ENCODE measurements at regions not wholly inside any gene's neighbourhood (a gene's known extent, or its start where the extent isn't known, plus 50 kb on each side); places are given as distances from the start of the nearest gene placed in this dataset.
"Not testable (repeated sequence)": the region's sequence is repeated elsewhere in the genome, so short reads cannot be mapped to it uniquely, and the experiment has no call there.

DNA sequence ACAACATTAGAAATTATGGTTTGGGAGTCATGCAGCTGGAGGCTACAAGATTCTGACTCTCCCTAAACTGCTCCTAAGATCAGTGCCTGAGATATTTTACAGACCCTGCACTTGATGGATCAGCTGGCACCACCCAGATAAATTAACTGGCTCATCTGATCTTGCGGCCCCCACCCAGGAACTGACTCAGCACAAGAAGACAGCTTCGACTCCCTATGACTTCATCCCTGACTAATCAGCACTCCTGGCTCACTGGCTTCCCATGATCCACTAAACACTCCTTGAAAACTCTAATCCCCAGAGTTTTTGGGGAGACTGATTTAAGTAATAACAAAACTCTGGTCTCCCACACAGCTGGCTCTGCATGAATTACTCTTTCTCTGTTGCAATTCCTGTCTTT, 617.8 kb upstream of the AUTS2 start:
- not testable (repeated sequence) for H3K4me3 Mint-ChIP-seq; H3K27ac Mint-ChIP-seq; H3K36me3 Mint-ChIP-seq; H3K4me1 Mint-ChIP-seq; DNase-seq; H3K27me3 Mint-ChIP-seq (ENCODE audit: low read depth in 3 of 3)
- H3K9me3 Mint-ChIP-seq: peaks cover 0 to 22% (median 2%) of the 10 kb centered on the region in 6 donors

DNA sequence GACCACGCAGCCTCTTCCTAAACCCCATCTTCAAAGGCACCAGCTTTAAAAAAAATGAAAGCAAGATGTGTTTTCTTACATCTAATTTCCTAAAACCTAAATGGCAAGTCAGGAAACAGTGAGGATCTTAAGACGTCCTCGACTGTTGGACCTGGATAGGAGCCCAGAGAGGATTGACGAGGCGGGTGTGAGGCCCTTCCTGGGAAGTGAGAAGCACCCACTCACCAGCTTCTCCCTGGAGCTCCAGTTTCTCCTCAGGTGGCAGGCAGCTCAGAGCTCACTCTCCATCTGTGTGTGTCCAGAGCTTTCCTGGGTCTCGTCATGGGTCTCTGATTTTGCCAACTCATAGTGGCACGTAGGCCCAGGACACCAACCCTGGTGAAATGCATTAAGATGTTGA, 614.0 kb upstream of the AUTS2 start:
- Mint-ChIP-seq H3K9me3 (peaks cover 2 to 20% (median 8%) of the 10 kb centered on the region in 6 donors), H3K4me3 (no peak overlapping the region), H3K27me3 (ENCODE audit: low read depth in 3 of 3) (peaks cover 0 to 5% (median 4%) of the 10 kb centered on the region in 3 donors), H3K27ac (no peak overlapping the region), H3K36me3 (no peaks in the 10 kb centered on the region), H3K4me1 (no peaks in the 10 kb centered on the region)
- no peak for DNase-seq

DNA sequence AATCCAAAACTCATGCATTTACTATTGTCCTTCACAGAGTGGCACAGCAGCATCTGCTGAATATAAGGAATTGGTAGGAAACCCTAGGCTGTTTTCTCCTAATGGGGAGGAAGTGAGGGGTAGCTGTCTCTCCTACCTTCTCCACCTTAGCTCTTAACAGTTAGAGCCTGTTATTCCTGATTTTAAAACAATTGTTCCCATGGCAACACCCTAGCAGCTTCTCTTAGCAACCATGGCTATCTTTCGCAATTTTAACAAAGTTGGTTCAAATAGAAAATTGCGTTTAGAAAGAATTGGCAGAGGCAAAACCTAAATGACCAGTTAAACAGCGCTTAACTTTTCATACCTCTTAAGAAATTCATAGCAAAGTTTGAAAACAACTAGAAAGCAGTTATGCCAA, 603.4 kb upstream of the AUTS2 start:
- Mint-ChIP-seq H3K27me3 (ENCODE audit: low read depth in 3 of 3) (peaks cover 0 to 2% (median 0%) of the 10 kb centered on the region in 3 donors), H3K4me1 (no peaks in the 10 kb centered on the region), H3K4me3 (no peak overlapping the region), H3K36me3 (peaks cover 0 to 4% (median 3%) of the 10 kb centered on the region in 3 donors), H3K27ac (no peak overlapping the region), H3K9me3 (peaks cover 4 to 22% (median 12%) of the 10 kb centered on the region in 6 donors)
- DNase-seq: no peak

DNA sequence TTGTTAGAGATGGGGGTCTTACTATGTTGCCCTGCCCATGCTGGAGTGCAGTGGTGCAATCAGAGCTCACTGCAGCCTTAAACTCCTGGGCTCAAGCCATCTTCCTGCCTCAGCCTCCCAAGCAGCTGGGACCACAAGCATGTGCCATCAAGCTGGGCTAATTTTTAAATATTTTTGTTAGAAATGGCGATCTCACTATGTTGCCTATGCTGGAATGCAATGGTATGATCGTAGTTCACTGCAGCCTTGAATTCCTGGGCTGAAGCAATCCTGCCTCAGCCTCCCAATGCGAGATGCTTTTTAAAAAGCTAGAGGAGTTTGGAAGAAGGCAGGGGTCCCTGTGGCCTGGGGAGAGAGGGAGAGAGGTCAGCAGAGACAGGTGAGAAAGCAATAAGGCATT, 600.1 kb upstream of the AUTS2 start:
- H3K27me3 Mint-ChIP-seq (ENCODE audit: low read depth in 3 of 3): peaks cover 0 to 2% (median 0%) of the 10 kb centered on the region in 3 donors
- no peak overlapping the region for H3K4me3 Mint-ChIP-seq
- H3K9me3 Mint-ChIP-seq: peaks cover 13 to 52% (median 32%) of the 10 kb centered on the region in 6 donors
- no peak overlapping the region for H3K27ac Mint-ChIP-seq
- no peak for DNase-seq
- peaks cover 0 to 10% (median 10%) of the 10 kb centered on the region in 3 donors for H3K36me3 Mint-ChIP-seq
- H3K4me1 Mint-ChIP-seq: no peaks in the 10 kb centered on the region

DNA sequence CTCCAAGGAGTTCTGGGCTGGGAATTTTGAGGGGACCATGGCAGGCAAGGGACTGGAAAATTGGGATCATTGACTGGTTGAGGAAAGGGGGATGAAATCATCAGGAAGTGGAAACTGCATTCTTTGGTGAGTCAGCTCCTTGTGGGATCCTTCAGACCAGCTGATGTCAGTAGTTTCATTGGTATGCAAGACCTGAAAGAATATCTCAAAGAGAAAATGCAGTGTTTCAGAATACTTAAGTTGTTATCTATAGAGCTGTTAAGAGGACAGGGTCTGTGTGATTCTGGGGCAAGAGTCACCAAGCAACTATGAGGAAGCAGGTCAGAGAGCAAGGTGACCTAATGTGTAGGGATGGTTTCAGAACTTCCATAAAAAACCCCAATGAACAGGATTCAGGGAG, 595.9 kb upstream of the AUTS2 start:
- DNase-seq: no peak
- H3K27ac Mint-ChIP-seq: no peak overlapping the region
- peaks cover 0 to 1% (median 0%) of the 10 kb centered on the region in 3 donors for H3K27me3 Mint-ChIP-seq (ENCODE audit: low read depth in 3 of 3)
- peaks cover 13 to 60% (median 29%) of the 10 kb centered on the region in 6 donors for H3K9me3 Mint-ChIP-seq
- peaks cover 0 to 10% (median 6%) of the 10 kb centered on the region in 3 donors for H3K36me3 Mint-ChIP-seq
- no peak overlapping the region for H3K4me3 Mint-ChIP-seq
- no peaks in the 10 kb centered on the region for H3K4me1 Mint-ChIP-seq

DNA sequence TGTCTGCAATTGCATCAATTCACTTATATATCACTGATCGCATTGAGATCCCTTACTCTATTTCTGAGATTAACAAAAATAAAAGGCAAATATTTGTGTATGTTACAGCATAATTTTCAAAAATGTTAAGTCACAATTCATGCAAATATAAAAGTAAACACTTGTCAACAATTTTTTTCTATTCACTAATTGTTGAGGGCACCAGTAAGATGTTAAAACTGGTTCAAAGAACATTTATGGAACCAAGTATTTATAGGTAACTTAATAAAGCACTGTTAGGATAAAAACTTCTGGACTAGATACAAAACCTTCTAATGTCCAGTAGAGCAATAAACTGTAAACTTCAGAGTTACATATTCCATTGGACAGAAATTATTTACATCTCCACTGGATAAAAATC, 586.1 kb upstream of the AUTS2 start:
- no peak overlapping the region for H3K4me3 Mint-ChIP-seq
- peaks cover 0 to 19% (median 3%) of the 10 kb centered on the region in 6 donors for H3K9me3 Mint-ChIP-seq
- no peaks in the 10 kb centered on the region for H3K4me1 Mint-ChIP-seq
- DNase-seq: no peak
- no peak overlapping the region for H3K27ac Mint-ChIP-seq
- no peaks in the 10 kb centered on the region for H3K36me3 Mint-ChIP-seq
- H3K27me3 Mint-ChIP-seq (ENCODE audit: low read depth in 3 of 3): no peaks in the 10 kb centered on the region

DNA sequence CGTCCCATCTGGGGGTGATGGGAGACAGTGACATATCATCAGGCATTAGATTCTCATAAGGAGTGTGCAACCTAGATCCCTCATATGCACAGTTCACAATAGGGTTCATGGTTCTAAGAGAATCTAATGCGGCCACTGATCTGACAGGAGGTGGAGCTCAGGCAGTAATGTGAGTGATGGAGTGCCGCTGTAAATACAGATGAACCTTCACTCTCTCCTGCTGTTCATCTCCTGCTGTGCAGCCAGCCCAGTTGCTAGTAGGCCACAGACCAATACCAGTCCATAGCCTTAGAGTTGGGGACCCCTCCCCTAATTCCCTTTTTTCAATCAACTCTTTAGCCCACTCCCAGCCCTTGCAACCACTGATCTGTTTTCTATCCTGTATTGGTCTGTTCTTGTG, 581.1 kb upstream of the AUTS2 start:
- no peak for DNase-seq
- Mint-ChIP-seq H3K36me3 (no peaks in the 10 kb centered on the region), H3K4me3 (no peak overlapping the region), H3K27me3 (ENCODE audit: low read depth in 3 of 3) (no peaks in the 10 kb centered on the region), H3K4me1 (no peaks in the 10 kb centered on the region), H3K27ac (no peak overlapping the region), H3K9me3 (peaks cover 6 to 41% (median 11%) of the 10 kb centered on the region in 6 donors)

DNA sequence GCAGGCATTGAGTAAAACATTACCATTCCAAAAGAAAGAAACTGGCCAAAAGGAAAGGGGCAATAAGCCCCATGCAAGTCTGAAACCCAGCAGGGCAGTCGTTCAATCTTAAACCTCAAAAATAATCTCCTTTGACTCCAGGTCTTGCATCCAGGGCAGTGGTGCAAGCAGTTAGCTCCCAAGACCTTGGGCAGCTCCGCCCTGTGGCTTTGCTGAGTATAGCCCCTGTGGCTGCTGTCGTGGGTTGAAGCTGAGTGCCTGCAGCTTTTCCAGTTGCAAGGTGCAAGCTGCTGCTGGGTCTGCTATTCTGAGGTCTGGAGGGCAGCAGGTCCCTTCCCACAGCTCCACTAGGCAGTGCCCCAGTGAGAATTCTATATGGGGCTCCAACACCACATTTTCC, 580.1 kb upstream of the AUTS2 start:
- Mint-ChIP-seq H3K36me3 (no peaks in the 10 kb centered on the region), H3K9me3 (peaks cover 6 to 38% (median 13%) of the 10 kb centered on the region in 6 donors), H3K27ac (no peak overlapping the region), H3K27me3 (ENCODE audit: low read depth in 3 of 3) (no peaks in the 10 kb centered on the region), H3K4me3 (no peak overlapping the region), H3K4me1 (no peaks in the 10 kb centered on the region)
- no peak for DNase-seq

DNA sequence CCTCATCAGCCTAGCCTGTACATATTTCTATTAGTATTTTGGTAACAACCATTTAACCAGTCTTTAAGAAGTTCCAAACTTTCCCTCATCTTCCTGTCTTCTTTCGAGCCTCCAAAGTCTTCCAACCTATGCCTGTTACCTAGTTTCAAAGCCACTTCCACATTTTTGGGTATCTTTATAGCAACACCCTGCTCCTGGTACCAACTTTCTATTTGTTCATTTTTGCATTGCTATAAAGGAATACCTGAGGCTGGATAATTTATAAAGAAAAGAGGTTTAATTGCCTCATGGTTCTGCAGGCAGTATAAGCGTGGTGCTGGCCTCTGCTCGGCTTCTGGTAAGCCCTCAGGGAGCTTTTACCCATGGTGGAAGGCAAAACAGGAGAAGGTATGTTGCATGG, 578.8 kb upstream of the AUTS2 start:
- H3K4me3 Mint-ChIP-seq: no peak overlapping the region
- peaks cover 6 to 35% (median 16%) of the 10 kb centered on the region in 6 donors for H3K9me3 Mint-ChIP-seq
- no peaks in the 10 kb centered on the region for H3K4me1 Mint-ChIP-seq
- peaks cover 0 to 2% (median 0%) of the 10 kb centered on the region in 3 donors for H3K27me3 Mint-ChIP-seq (ENCODE audit: low read depth in 3 of 3)
- H3K27ac Mint-ChIP-seq: no peak overlapping the region
- no peak for DNase-seq
- H3K36me3 Mint-ChIP-seq: no peaks in the 10 kb centered on the region

DNA sequence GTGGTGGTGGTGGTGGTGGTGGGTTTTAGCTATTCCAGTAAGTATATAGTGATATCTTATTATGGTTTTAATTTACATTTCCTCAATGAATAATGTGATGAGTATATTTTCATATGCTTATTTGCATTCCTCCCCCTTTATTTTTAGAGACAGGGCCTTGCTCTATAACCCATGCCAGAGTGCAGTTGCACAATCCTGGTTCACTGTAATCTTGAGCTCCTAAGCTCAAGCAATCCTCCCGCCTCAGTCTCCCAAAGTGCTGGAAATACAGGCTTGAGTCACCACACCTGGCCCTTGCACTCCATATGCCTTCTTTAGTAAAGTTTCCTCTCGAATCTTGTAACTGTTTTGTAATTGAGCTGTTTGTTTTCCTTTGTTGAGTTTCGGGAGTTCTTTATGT, 577.7 kb upstream of the AUTS2 start:
- H3K27ac Mint-ChIP-seq: no peak overlapping the region
- peaks cover 6 to 31% (median 16%) of the 10 kb centered on the region in 6 donors for H3K9me3 Mint-ChIP-seq
- H3K4me3 Mint-ChIP-seq: no peak overlapping the region
- no peaks in the 10 kb centered on the region for H3K36me3 Mint-ChIP-seq
- H3K27me3 Mint-ChIP-seq (ENCODE audit: low read depth in 3 of 3): peaks cover 0 to 4% (median 0%) of the 10 kb centered on the region in 3 donors
- no peak for DNase-seq
- H3K4me1 Mint-ChIP-seq: no peaks in the 10 kb centered on the region

DNA sequence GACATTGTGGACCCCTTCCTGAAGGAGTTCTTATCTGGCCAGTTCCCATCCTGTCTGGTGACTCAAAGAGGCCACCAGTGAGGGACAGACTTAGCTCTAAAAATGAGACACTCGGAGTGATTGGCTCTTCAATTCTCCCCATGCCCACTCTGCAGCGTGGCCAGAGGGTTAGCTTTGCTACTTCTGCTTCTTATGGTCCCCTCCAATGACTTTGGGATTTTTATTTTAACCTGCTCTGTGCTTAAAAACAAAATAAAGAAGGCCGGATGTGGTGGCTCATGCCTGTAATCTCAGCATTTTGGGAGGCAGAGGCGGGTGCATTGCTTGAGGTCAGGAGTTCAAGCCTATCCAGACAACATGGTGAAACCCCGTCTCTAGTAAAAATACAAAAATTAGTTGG, 573.0 kb upstream of the AUTS2 start:
- peaks cover 2 to 12% (median 6%) of the 10 kb centered on the region in 6 donors for H3K9me3 Mint-ChIP-seq
- no peak overlapping the region for H3K27ac Mint-ChIP-seq
- no peak overlapping the region for H3K4me3 Mint-ChIP-seq
- no peak for DNase-seq
- no peaks in the 10 kb centered on the region for H3K4me1 Mint-ChIP-seq
- peaks cover 0 to 6% (median 2%) of the 10 kb centered on the region in 3 donors for H3K27me3 Mint-ChIP-seq (ENCODE audit: low read depth in 3 of 3)
- no peaks in the 10 kb centered on the region for H3K36me3 Mint-ChIP-seq

DNA sequence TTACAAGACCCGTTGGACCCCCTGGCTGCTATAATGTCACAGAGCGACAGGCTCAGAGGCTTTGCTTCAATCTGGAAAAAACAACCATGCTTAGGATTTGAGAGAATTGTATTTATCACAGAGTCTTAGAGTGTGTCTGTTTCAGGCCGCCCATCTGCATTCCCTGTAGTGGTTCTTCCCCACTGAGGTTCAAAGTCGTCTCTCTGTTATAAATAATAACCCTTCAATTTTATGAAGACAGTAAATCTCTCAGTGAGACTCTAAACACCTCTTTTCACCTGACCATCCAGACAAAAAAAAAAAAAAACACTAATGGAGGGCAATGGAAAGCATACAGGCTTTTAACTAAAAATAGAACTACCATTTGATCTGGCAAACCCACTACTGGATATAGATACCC, 565.4 kb upstream of the AUTS2 start:
- no peak for DNase-seq
- H3K27ac Mint-ChIP-seq: no peak overlapping the region
- H3K9me3 Mint-ChIP-seq: peaks cover 0 to 4% (median 0%) of the 10 kb centered on the region in 6 donors
- no peak overlapping the region for H3K4me3 Mint-ChIP-seq
- H3K36me3 Mint-ChIP-seq: no peaks in the 10 kb centered on the region
- H3K27me3 Mint-ChIP-seq (ENCODE audit: low read depth in 3 of 3): peaks cover 0 to under 1% (median 0%) of the 10 kb centered on the region in 3 donors
- no peaks in the 10 kb centered on the region for H3K4me1 Mint-ChIP-seq

DNA sequence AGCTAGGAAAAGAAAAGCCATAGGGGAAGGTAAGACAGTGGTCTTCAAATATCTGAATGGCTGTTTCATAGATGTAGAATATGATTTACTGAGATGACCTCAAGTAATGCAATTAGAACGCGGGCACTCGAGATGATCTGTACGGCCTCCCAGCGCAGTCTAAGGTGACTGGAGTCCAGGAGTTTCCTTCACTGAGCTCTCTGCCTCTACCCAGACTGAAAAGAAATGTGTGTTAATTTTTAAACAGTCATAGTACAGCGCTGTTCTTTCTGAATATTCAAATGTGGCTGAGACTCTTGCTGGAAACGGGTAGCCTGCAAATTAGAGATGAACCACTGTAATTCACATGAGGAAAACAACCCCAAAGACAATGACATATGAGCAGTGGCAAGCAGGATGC, 562.4 kb upstream of the AUTS2 start:
- H3K27me3 Mint-ChIP-seq (ENCODE audit: low read depth in 3 of 3): no peaks in the 10 kb centered on the region
- H3K27ac Mint-ChIP-seq: no peak overlapping the region
- no peak overlapping the region for H3K4me3 Mint-ChIP-seq
- no peak for DNase-seq
- no peaks in the 10 kb centered on the region for H3K4me1 Mint-ChIP-seq
- peaks cover 0 to 5% (median 0%) of the 10 kb centered on the region in 6 donors for H3K9me3 Mint-ChIP-seq
- no peaks in the 10 kb centered on the region for H3K36me3 Mint-ChIP-seq

DNA sequence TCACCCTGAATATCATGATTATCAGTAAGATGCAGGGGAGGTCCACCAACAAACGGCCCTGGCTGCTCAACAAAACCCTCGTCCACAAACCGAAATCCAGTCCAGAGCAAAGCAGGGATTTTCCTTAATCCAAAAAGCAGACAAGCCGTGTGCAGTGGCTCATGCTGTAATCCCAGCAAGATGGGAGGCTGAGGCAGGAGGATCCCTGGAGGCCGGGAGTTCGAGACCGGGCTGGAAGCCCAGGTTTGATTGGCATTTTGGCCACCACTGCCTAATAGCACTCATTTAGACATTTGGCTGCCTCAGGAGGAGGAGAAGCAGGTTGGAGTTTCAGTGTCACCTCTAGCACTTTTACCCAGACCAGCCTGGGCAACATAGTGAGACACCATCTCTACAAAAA, 562.0 kb upstream of the AUTS2 start:
- no peak for DNase-seq
- Mint-ChIP-seq H3K9me3 (peaks cover 0 to 6% (median 0%) of the 10 kb centered on the region in 6 donors), H3K4me3 (no peak overlapping the region), H3K27me3 (ENCODE audit: low read depth in 3 of 3) (no peaks in the 10 kb centered on the region), H3K27ac (no peak overlapping the region), H3K4me1 (no peaks in the 10 kb centered on the region), H3K36me3 (no peaks in the 10 kb centered on the region)

DNA sequence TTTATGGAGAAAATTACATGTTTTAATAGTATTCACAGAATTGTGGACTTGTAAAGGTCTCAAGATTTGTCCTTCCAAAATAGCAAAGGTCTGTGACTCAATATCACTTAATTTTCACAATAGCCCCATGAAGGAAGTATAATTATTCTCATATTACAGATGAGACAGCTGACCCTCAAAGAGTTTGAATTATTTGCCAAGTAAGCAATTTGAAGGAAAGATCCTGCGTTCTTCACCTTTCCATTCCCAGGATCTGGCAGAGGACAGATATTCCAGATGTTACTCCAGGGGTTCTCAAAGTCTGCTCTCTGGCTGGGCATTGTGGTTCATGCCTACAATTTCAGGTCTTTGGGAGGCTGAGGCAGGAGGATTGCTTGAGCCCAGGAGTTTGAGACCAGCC, 559.4 kb upstream of the AUTS2 start:
- H3K27me3 Mint-ChIP-seq (ENCODE audit: low read depth in 3 of 3): no peaks in the 10 kb centered on the region

More for the DNA sequence above, 559.4 kb upstream of the AUTS2 start:
- no peak overlapping the region for H3K4me3 Mint-ChIP-seq
- peaks cover 0 to 11% (median 6%) of the 10 kb centered on the region in 6 donors for H3K9me3 Mint-ChIP-seq
- no peak for DNase-seq
- no peaks in the 10 kb centered on the region for H3K4me1 Mint-ChIP-seq
- no peak overlapping the region for H3K27ac Mint-ChIP-seq
- no peaks in the 10 kb centered on the region for H3K36me3 Mint-ChIP-seq

Measured in immature natural killer cell (primary cell).